ENCODE measurements at regions not wholly inside any gene's neighbourhood (a gene's known extent, or its start where the extent isn't known, plus 50 kb on each side); places are given as distances from the start of the nearest gene placed in this dataset.

GRCh38 chr11:134889832-134890231 is 477.8 kb upstream of the B3GAT1 start:
- H3K4me1 ChIP-seq, result no peaks in the 10 kb centered on the region
- H3K4me3 ChIP-seq, result no peak overlapping the region
- peaks cover 0 to 29% (median 0%) of the 10 kb centered on the region in 3 donors for H3K27me3 ChIP-seq
- DNase-seq, result no peak
- no peak overlapping the region for H3K27ac ChIP-seq
- TF ChIP-seq POLR2AphosphoS5 (IDR thresholded peaks at IDR 0.05) (no peak), POLR2A (IDR thresholded peaks at IDR 0.05) (no peak)
- TF ChIP-seq, protein P1, sequence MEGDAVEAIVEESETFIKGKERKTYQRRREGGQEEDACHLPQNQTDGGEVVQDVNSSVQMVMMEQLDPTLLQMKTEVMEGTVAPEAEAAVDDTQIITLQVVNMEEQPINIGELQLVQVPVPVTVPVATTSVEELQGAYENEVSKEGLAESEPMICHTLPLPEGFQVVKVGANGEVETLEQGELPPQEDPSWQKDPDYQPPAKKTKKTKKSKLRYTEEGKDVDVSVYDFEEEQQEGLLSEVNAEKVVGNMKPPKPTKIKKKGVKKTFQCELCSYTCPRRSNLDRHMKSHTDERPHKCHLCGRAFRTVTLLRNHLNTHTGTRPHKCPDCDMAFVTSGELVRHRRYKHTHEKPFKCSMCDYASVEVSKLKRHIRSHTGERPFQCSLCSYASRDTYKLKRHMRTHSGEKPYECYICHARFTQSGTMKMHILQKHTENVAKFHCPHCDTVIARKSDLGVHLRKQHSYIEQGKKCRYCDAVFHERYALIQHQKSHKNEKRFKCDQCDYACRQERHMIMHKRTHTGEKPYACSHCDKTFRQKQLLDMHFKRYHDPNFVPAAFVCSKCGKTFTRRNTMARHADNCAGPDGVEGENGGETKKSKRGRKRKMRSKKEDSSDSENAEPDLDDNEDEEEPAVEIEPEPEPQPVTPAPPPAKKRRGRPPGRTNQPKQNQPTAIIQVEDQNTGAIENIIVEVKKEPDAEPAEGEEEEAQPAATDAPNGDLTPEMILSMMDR (IDR thresholded peaks at IDR 0.05), result no peak
- no peaks in the 10 kb centered on the region for H3K9me3 ChIP-seq
- WGBS, 2 donors, result 80 to 84% methylated on average over 6 of the region's 6 CpGs
- no peaks in the 10 kb centered on the region for H3K36me3 ChIP-seq
- intact Hi-C loops (cut with DNase I), result no loop called here

- intact Hi-C loops (cut with DNase I), result no loop called here
- H3K27me3 ChIP-seq, result peaks cover 0 to 29% (median 0%) of the 10 kb centered on the region in 3 donors
- H3K36me3 ChIP-seq, result no peaks in the 10 kb centered on the region
- 81 to 85% methylated on average over 10 of the region's 10 CpGs for WGBS, 2 donors
- no peaks in the 10 kb centered on the region for H3K4me1 ChIP-seq
- no peak for DNase-seq
- TF ChIP-seq POLR2AphosphoS5 (IDR thresholded peaks at IDR 0.05), result no peak
- TF ChIP-seq POLR2A (IDR thresholded peaks at IDR 0.05), result no peak
- TF ChIP-seq, protein P1 (IDR thresholded peaks at IDR 0.05), result no peak
- no peak for TF ChIP-seq EP300 (IDR thresholded peaks at IDR 0.05)
- H3K9me3 ChIP-seq, result no peaks in the 10 kb centered on the region
- no peak overlapping the region for H3K4me3 ChIP-seq
- H3K27ac ChIP-seq, result no peak overlapping the region
Observed at GRCh38 chr11:134888821-134889220, 476.8 kb upstream of the B3GAT1 start.

DNA sequence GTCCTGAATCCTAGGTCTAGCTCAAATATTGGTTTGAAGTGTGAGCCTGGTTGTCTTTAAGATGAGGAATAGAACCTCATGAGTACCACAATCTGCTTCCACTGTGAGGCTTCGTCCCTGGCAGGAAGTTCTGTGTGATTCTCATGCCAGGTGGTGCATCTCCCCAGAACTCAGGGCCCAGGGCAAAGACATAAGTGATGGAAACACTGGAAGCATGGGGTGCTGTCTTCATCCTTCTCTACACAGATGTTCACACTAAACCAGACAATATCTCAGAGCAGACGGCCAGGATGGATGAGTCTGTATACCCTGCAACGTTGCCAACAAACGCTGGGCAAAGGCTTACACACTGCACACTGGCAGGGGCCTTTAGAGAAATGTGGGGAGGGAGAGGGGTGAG is 475.9 kb upstream of the B3GAT1 start:
- WGBS, 2 donors, result 74 to 82% methylated on average over 4 of the region's 4 CpGs
- Histone ChIP-seq H3K4me1 (no peaks in the 10 kb centered on the region), H3K27ac (no peak overlapping the region), H3K4me3 (no peak overlapping the region), H3K27me3 (peaks cover 0 to 34% (median 0%) of the 10 kb centered on the region in 3 donors), H3K9me3 (no peaks in the 10 kb centered on the region), H3K36me3 (no peaks in the 10 kb centered on the region)
- intact Hi-C loops (cut with DNase I), result no loop called here
- no peak for DNase-seq
- TF ChIP-seq, protein P1 (IDR thresholded peaks at IDR 0.05), result no peak
- TF ChIP-seq POLR2AphosphoS5 (IDR thresholded peaks at IDR 0.05), result no peak
- no peak for TF ChIP-seq EP300 (IDR thresholded peaks at IDR 0.05)
- no peak for TF ChIP-seq POLR2A (IDR thresholded peaks at IDR 0.05)

- no peak for TF ChIP-seq POLR2AphosphoS5 (IDR thresholded peaks at IDR 0.05)
- TF ChIP-seq, protein P1 (IDR thresholded peaks at IDR 0.05), result no peak
- intact Hi-C loops (cut with DNase I), result no loop called here
- no peak overlapping the region for H3K27ac ChIP-seq
- WGBS, 2 donors, result 65 to 74% methylated on average over 8 of the region's 8 CpGs
- H3K9me3 ChIP-seq, result no peaks in the 10 kb centered on the region
- DNase-seq, result no peak
- no peaks in the 10 kb centered on the region for H3K36me3 ChIP-seq
- H3K4me3 ChIP-seq, result no peak overlapping the region
- H3K27me3 ChIP-seq, result peaks cover 0 to 28% (median 0%) of the 10 kb centered on the region in 3 donors
- no peaks in the 10 kb centered on the region for H3K4me1 ChIP-seq
Observed at GRCh38 chr11:134883484-134883883, 471.4 kb upstream of the B3GAT1 start.

- Histone ChIP-seq H3K4me1 (no peaks in the 10 kb centered on the region), H3K9me3 (no peaks in the 10 kb centered on the region), H3K36me3 (no peaks in the 10 kb centered on the region), H3K27me3 (peaks cover 0 to 23% (median 0%) of the 10 kb centered on the region in 3 donors), H3K27ac (no peak overlapping the region), H3K4me3 (no peak overlapping the region)
- no peak for TF ChIP-seq EP300 (IDR thresholded peaks at IDR 0.05)
- no peak for TF ChIP-seq POLR2A (IDR thresholded peaks at IDR 0.05)
- TF ChIP-seq, protein P1 (IDR thresholded peaks at IDR 0.05), result no peak
- no peak for TF ChIP-seq POLR2AphosphoS5 (IDR thresholded peaks at IDR 0.05)
- no peak for DNase-seq
- 64 to 70% methylated on average over 13 of the region's 13 CpGs for WGBS, 2 donors
- intact Hi-C loops (cut with DNase I), result no loop called here
Observed at GRCh38 chr11:134882671-134883297, 470.7 kb upstream of the B3GAT1 start.

Measured in sigmoid colon (tissue), 6 donors.